ENCODE measurements at regions not wholly inside any gene's neighbourhood (a gene's known extent, or its start where the extent isn't known, plus 50 kb on each side); places are given as distances from the start of the nearest gene placed in this dataset.

DNA sequence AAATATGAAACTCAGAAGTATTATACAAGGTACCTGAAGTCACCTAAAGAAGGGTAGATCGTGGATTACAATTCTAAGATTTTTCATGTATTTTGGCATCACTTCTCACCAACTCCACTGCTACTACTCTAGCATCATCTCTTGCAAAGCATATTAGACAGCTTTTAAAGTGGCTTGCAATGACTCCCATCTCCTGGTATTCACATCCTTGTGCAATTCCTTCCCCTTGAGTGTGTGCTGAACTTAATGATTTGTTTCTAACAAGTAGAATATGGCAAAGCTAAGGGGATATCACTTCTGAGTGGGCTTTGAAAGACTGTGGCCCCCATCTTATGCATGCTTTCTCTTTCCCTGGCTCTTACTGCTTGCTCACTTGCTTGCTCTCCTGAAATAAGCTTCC, 280.2 kb downstream of the SNX13 start:
- DNase-seq: no peak

DNA sequence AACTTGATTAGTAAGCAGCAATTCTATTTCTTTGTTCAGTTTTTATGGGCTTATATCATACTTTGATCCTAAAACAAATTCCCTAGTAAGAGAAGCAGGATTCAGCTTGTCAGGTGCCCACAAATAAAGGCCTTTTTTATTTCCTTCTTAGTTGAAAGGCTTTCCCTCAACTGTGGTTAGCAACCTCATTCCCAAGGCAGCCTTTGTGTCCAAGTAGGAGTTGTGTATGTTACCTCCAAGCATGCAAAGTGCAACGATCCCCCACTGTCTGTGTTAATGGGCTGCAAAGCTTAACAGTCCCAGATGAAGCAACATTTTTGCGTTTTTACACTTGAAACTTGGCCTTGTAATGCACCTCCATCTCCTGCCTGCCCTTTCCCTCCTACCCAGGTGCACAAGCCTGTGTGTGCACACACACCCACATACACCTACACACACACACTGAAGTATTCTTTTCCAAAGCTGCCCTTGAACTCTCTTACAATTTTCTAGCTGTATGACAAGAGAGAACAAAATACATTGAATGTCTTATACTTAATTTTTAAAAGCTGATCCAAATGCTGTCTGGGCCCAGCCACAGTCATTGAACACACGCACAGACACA, 278.2 kb downstream of the SNX13 start:
- no peak for DNase-seq

DNA sequence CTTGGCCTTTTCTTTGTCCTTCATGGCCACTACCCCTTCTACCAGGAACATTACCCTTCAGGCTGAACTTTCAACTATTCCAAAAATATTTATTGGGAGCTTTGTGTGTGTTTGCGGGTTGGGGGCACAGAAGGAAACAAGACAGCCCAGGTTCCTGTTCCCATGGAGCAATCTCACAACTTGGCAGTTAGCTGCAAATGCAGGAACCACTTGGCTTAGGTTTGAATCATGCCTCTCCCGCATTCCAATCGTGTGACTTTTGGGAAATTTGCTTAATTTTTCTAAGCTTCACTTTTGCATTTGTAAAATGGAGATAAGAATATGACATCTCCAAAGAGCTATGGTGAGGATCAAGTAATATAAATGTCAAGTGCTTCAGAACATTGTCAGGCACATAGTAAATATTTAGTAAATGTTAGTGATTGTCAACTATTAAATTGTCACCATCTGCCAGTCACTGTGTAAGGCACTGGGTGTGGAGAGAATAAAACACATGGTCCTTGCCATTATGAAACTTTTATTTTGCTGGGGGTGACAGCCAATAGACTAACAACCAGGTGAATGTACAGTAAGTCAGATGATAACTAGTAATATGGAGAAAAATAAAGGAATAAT, 277.1 kb downstream of the SNX13 start:
- no peak for DNase-seq

DNA sequence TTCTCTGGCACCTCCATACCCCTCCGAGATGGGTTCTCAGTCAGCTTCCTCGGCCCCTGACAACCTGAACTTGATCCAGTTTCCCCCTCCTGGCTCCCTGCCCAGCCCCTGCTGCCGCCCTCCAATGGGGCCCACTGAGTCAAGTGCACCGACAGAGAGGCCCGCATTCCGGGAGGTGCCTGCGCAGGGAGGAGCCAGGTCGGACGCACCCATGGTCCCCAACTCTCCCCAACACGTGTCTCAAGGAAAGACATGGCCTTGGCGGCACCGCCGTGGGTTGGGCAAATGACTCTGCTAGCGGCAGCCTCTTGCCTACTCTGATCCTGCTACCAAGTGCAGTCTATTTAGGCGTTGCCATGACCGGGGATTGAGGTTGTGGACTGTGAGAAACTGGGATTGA, 275.3 kb downstream of the SNX13 start:
- no peak for DNase-seq

DNA sequence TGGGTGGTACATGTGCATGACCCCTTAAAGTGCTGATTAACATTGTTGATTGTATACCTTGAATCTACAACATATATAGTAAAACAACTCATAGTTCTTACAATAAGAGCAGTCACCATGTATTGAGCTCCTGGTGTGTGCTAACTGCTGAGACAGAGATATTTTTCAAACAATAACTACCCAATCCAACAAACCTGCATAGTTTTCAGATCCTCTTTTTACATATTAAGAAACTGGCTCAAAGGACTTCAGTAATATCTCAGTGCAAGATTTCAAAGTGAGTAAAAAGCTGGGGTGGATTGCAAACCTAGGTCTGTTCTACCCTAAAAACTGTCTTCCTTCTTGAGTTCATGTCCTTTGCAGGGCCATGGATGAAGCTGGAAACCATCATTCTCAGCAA, 272.2 kb downstream of the SNX13 start:
- no peak for DNase-seq

DNA sequence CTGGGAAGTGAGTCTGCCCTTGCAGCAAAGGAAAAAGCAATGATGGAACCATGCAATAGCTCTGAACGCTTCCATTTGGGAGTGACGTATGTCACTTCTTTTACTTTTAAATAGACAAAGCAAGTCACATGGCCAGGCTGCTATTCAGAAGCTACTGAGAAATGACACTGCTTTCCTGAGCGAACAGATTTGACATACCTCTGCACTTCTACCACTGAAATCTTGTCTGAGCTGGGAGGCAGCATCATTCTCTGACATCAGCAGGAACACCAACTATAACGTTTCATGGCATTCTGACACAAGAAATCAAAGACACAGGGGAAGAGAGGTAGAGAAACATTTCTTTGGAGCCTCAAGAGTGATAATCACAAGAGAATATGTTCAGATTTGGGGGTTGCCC, 271.1 kb downstream of the SNX13 start:
- no peak for DNase-seq

DNA sequence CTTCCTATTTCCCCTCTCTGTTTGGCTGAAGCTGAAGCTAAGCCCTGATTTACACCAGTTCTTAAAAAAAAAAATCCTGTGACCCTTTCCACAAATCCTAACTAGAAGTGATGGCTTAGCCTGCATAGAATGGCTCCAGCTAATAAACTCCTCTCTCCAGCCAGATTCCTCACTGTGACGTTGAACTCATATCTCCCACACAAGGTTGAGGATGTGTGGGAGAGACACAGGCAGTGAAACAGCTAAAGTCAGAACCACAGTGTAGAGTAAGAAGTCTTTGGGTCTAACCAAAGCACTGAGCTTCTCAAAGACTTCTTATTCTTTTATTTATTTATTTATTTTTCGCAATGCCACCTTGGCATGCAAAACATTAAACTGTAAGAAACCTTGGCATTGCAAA, 268.3 kb downstream of the SNX13 start:
- DNase-seq: no peak

DNA sequence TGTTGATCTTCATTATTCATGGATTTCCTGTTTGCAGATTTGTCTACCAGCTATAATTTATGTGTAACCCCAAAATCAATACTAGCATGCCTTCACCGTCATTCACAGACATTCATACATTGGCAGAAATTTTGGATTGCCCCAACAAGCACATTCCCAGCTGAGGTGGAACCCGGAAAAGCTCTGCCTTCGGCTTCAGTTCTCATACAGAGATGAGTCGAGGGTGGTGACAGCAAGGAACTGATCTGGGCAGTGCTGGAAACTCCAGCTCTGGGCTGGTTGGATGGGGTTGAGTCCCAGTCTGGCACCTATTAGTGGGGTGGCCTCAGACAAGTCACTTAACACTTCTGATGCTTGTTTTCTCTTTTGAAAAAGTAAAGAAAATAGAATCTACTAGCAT, 267.5 kb downstream of the SNX13 start:
- DNase-seq: no peak

DNA sequence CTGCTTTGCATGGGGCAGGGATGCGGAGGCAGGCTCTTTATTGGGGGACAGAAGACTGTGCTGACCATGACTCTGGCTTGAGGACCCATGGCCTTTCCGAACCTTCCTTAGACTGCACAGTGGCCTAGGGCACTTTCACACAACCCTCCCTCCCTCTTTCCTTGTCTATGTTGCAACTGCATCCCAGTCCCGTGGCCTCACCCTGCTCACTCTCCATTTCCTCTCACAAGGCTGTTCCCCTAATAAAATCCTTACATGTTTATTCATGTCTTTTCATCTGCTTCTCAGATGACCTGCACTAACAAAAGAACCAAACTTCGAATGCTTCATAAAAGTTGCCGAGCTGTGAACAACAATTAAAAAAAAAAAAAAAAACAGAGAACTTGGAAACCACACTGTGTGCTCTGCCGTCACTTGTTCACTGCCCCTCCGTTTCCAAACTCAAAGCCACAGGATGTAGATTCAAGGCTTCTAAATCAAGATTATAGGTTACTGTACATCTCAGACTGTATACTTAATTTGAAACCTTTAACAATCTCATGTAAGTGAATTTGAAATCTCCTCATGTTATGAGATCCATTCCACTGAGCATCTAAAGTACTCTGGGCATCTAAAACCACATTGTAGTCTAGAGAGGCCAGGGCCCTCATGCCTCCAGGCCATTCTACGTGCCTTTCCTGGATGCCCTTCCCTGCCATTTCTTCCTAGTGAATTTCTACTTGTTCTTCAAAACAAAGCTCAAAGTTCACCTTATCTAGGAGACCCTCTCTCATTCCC, 265.9 kb downstream of the SNX13 start:
- DNase-seq: no peak

DNA sequence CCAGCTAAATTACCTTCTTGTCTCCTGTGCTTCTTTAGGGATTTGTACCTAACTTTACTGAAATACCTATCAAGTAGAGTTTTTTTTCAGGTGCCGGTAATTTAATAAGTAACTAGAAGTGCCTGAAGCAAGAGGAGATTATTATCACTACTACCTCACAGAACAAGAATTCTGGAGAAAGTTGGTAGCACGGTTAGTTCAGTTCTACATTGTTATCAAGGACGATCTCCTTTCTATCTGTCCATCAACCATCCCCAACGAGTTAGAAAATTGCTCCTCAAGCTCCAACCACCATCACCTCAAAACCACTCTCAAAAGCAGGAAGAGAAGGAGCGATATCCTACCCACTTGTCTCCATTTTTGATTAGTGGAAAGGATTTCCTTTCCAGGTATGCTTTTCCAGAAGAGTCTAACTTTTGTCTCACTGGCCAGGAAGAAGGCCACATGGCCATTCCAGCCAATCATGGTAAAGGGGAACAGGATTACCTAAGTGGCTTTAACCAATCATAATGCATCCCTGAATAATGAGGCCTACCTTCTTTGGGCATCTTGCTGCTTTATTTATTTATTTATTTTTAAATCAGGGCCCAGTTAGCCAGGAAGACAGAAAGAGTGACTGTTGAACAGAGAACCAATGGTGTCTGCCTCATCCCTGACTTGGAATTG, 265.2 kb downstream of the SNX13 start:
- DNase-seq: no peak

DNA sequence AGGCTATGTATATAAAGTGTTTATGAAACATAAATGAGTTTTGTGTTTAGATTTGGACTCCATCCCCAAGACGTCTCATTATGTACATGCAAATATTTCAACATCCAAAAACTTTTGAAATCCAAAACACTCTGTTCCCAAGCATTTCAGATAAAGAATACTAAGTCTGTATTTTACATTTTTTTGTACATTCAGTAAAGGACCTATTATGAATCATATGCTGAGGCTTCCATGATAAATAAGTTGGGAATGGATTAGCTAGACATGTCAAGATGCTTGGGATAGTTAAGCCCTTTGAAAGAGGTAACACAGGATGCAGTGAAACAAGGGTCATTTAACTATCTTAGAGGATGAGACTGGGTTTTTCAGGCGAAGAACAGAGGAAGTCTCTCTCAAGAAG, 262.9 kb downstream of the SNX13 start:
- no peak for DNase-seq

DNA sequence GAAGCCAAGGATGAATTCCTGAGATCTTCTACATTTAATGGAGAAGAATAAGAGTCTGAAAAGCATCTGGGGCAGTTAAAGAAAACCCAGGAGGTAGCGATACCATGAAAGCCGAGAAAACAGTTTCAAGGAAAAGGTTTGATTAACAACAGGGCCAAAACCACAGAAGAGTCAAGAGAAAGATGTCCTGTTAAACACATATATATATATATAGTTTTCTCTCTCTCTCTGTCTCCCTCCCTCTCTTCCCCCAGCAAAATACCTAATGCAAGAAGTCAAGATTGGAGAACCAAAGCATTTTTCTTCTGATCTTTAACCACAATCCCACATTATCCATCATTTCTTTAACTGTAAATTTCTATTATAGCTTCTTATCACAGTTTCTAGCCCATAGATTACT, 261.4 kb downstream of the SNX13 start:
- no peak for DNase-seq

DNA sequence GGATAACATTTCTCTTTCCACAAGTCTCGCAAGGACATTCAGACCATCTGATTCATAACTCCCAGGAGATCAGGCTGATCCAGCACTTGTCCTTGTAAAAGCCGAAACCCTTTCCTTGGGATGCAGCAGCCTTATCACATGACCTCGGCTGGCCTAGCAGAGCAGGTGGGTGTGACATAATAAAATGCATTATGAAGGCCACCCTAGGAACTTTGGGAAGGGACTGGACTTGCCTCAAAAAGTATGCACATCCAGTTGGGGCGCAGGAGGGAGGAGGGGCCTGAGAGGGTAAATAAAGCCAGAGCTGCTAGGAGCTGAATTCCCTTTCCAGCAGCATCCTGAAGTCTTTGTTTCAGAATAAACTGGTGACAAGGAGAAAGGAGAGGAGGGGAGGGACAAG, 260.8 kb downstream of the SNX13 start:
- no peak for DNase-seq

DNA sequence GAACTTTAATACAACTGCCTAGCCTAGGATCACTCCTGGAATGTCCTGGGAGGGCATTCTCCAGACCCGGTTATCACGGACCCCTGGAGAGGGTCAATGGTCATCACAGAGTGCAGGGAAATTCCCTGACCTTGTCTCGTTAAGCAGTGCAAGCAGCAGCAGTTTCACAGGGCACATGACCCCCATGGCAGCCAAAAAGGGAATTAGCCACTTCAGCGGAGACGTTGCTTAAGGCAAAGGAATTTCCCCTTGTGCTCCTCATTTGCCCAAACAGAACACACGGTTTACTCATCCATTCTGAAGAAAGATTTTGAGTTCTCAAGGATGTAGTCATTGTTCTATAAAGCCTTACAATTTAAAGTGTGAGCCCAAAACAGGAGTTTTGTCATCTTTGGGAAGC, 260.3 kb downstream of the SNX13 start:
- DNase-seq: no peak

DNA sequence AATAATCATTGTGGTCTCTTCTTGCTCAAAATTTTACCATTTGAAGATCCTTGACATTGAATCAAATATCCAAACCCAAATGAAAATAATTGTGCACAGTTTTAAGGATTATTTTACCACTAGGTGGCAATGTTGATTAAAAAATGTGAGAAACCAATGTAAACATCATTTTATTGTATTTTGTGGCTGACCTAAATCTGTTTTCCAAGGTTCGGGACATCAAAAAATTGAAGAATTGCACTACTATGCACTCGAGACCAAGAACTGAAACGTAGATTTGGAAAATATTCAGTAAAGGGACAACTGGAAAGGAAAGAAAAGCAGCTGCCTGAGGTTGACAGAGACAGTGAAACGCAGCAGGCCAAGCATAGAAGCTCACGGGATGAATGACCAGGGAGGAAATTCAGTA, 259.3 kb downstream of the SNX13 start:
- DNase-seq: peak; percentile 24

DNA sequence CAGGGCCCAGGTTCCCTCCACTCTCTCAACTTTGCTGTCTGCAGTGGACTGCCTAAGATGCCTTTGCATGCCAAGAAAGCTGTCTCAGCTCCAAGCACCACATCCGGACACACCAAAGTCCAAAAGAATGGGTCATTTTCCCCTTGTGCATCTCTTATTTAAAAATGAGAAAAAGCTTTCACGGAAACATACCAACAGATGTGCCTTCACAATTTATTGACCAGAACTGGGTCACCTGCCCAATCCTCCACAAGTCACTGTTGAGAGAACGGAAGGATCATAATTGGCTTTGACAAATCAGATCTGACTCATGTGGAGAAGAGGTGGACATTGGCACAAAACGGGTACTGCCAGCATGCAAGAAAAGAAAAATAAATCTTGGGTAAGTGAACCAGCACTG, 258.3 kb downstream of the SNX13 start:
- DNase-seq: no peak

DNA sequence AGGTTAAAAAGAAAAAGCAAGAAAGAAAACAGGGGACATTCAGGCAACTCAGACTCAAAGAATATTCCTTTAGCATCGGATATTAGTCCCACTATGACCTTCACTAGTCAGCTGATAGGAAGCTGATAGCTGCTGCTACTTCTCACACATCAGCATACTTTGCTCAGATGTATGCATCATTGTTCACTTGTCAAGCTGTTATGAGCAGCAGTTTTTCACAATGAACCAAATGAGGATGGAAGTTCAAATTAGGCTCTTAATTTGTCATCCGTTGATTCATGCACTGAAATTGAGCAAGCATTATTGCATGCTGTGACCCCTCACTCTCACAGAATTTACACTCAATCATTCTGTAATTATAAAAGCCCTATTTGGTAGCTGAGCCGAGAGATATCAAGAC, 257.7 kb downstream of the SNX13 start:
- DNase-seq: no peak

DNA sequence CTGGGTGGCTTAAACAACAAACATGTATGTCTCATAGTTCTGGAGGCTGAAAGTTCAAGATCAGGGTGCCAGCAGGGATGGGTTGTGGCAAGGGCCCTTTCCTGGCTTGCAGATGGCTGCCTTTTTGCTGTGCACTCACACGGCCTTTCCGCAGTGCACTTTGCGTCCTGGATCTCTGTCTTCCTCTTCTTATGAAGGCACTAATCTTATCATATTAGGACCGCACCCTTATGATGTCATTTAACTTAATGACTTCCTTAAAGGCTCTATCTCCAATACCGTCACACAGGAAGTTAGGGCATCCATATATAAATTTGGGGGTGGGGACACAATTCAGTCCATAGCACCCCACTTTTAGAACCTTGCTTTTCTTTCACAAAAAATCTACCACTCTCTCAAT, 255.2 kb downstream of the SNX13 start:
- no peak for DNase-seq

DNA sequence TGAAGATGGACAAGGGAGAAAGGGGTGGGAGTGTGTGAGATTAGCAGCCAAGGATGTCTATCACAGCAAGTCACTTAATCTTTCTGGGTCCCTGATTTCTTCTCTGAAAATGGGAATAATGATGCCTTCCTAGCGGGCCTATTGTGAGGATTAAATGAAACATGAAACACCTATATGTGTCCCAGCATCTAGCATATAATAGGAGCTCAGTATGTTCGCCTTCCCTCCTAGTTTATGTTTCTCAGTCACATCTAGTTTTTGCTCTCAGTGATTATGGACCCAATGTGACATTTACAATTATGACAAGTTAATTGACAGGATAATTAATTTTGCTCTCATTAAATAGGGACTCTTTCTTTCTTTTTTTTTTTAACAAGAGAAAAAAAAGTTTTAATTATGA, 252.9 kb downstream of the SNX13 start:
- DNase-seq: no peak

DNA sequence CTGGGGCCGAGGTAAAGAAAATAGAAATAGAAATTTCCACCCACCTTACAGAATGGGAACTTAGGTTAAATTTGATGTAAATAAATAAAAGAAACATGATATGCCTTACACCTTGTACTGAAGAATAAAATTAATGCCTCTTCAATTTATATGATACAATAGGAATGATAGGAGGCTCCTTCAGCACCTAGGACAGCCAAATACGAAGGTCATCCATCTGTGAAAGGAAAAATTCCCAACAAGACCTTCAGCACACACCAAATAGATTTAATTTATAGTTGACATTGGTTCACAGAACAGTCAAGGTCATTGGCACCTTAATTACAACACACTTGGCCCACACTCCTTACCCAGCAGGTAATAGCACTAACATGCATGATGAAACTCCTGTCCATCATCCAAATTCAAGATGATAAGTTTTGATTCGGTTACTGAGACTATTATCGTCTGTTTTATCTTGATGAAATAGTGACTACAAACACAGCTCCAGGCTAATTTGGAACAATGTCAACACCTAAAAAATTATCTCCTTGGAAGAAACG, 250.9 kb downstream of the SNX13 start:
- no peak for DNase-seq

DNA sequence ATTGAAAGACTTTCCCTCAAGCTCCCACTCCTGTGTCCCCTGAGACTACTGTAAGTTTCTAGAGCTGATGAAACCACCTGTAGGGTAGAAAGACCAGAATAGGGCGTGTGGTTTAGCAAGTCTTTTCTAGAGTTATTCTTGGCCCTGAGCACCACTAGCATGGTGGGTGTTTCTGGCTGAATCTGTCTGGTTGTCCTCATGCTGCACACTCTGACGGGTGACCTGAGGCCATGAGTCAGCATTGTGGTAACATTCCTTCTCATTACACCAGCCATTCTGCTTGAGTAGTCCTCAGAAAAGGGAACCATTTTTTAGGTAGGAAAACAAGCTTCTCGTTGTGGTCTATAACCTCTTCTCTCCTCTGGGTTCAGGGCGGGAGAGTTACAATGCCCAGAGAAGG, 250.3 kb downstream of the SNX13 start:
- no peak for DNase-seq

DNA sequence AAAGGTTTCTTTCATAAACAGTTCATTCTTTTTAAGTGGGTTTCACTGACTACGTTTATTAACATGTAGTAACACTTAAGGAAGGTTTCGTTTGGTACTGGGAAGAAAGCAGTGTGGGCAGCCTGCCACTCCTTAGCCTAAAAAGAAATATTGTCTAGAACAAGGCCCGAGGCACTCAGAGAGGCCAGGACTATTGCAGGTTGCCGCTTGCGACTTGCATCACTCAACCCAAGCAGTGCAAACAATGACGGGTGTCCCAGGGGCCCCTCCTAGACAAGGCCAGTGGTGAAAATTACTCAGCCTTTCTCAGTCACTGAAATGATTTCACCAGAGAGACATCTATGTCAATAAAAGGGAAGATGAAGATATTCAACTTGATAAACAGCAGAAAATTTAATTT, 243.9 kb downstream of the SNX13 start:
- no peak for DNase-seq

DNA sequence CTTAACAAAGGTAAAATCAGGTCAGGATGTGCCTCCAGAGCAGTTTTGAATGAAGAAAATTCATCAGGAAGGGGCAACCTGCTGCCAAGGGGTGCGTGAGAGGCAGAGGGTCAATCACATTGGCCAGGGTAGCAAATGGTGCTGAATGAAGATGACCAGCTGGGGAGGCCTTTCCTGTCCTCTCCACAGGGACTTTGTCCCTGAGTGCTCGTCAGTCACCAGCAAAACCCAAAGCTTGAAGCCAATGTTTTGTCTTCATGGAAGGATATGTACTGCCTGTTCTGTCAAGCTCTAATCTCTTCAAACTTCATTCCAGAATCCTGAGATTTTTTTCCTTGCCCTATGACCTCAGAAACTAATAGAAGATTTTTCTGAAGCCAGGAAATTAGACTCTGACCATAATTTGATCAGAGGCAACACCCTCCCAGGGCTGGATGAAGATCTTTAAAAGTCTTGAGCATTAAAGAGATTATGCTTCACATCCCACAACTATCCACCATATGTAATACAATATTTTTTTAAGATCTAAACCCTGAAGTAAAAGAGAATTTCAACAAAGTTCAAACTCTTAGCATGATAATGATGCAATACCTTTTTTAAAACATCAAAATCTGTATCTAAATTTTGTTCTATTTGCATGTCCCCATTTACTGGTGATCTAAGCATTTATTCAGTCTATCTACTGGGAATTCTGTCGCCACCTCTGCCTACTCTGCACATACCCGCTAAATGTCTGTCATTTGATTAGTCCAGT, 243.0 kb downstream of the SNX13 start:
- no peak for DNase-seq
